ENCODE measurements at regions not wholly inside any gene's neighbourhood (a gene's known extent, or its start where the extent isn't known, plus 50 kb on each side); places are given as distances from the start of the nearest gene placed in this dataset.
"Not testable (repeated sequence)": the region's sequence is repeated elsewhere in the genome, so short reads cannot be mapped to it uniquely, and the experiment has no call there.

- no peak for DNase-seq
Measured at GRCh38 chr10:121138918-121139317, 287.8 kb downstream of the WDR11 start.

- DNase-seq: not testable (repeated sequence)
Measured at GRCh38 chr10:121145802-121146395, 294.7 kb downstream of the WDR11 start.

GRCh38 chr10:121148921-121149320 is 297.8 kb downstream of the WDR11 start:
- no peak for DNase-seq

- DNase-seq: no peak
Measured at GRCh38 chr10:121152033-121152432, 300.9 kb downstream of the WDR11 start.

- no peak for DNase-seq
Measured at GRCh38 chr10:121152935-121153334, 301.8 kb downstream of the WDR11 start.

- DNase-seq: no peak
Measured at GRCh38 chr10:121154310-121154709, 303.1 kb downstream of the WDR11 start.

GRCh38 chr10:121154846-121155245 is 303.7 kb downstream of the WDR11 start:
- no peak for DNase-seq

- DNase-seq: no peak
Measured at GRCh38 chr10:121155742-121156474, 304.7 kb downstream of the WDR11 start.

- DNase-seq: no peak
Measured at GRCh38 chr10:121157998-121158397, 306.8 kb downstream of the WDR11 start.

- DNase-seq: no peak
Measured at GRCh38 chr10:121158988-121159579, 307.9 kb downstream of the WDR11 start.

- DNase-seq: no peak
Measured at GRCh38 chr10:121159670-121160069, 308.5 kb downstream of the WDR11 start.

GRCh38 chr10:121165276-121165675 is 314.1 kb downstream of the WDR11 start:
- no peak for DNase-seq

GRCh38 chr10:121167534-121168243 is 316.5 kb downstream of the WDR11 start:
- DNase-seq: no peak

GRCh38 chr10:121168545-121169216 is 317.5 kb downstream of the WDR11 start:
- DNase-seq: no peak

GRCh38 chr10:121169406-121169805 is 318.2 kb downstream of the WDR11 start:
- DNase-seq: no peak

- no peak for DNase-seq
Measured at GRCh38 chr10:121171825-121172787, 320.9 kb downstream of the WDR11 start.

GRCh38 chr10:121179006-121179405 is 327.8 kb downstream of the WDR11 start:
- no peak for DNase-seq

GRCh38 chr10:121182219-121182618 is 331.1 kb downstream of the WDR11 start:
- no peak for DNase-seq

GRCh38 chr10:121183236-121183635 is 332.1 kb downstream of the WDR11 start:
- peak; percentile 79 for DNase-seq

GRCh38 chr10:121183707-121184106 is 332.5 kb downstream of the WDR11 start:
- DNase-seq: no peak

GRCh38 chr10:121185816-121186455 is 334.8 kb downstream of the WDR11 start:
- DNase-seq: no peak

Measured in NCI-H1694 treated with DMSO at 0.1 percent for 48 hours (cell line).